Esophagus squamous epithelium (tissue), 4 donors: ENCODE measurements at regions not wholly inside any gene's neighbourhood (a gene's known extent, or its start where the extent isn't known, plus 50 kb on each side); places are given as distances from the start of the nearest gene placed in this dataset.

Source experiments
- CTCF ChIP-seq, 6 experiments: fragments of 450-650 bp in 4 of 6; fragments of 200-600 bp in 2 of 6; sonication (generic) in 2 of 6; IDR thresholded peaks; one replicate each; pipeline ENCODE4 v1.5.1; 2016 to 2019; ENCODE audit warnings: antibody characterized with exemption in 6 of 6, mild to moderate bottlenecking in 4 of 6, moderate library complexity in 4 of 6
- POLR2A ChIP-seq, 4 donors: fragments of 450-650 bp; IDR thresholded peaks; one replicate each; pipeline ENCODE4 v1.6.1; 2017; ENCODE audit warnings: antibody characterized with exemption in 4 of 4, mild to moderate bottlenecking in 4 of 4, moderate library complexity in 3 of 4

GRCh38 chr22:27419473-27419872 lies 382.1 kb downstream of the MN1 start:
- TF ChIP-seq POLR2A (IDR thresholded peaks at IDR 0.05) (no peak), CTCF (IDR thresholded peaks at IDR 0.05) (no peak)
